GM23248 (cell line): ENCODE measurements at regions not wholly inside any gene's neighbourhood (a gene's known extent, or its start where the extent isn't known, plus 50 kb on each side); places are given as distances from the start of the nearest gene placed in this dataset.

Experiments
- DNase-seq: peaks from one replicate; pipeline ENCODE4 v3.0.0-alpha.2; 2015
- H2AFZ ChIP-seq: fragments of 200-600 bp; sonication (generic); 2 replicates; pipeline ENCODE4 v1.6.1; 2016; ENCODE audit warnings: antibody characterized with exemption
- H3F3A ChIP-seq: fragments of 200-600 bp; sonication (generic); 2 replicates; pipeline ENCODE4 v1.6.1; 2016; ENCODE audit warnings: mild to moderate bottlenecking, antibody characterized with exemption, mixed run types; ENCODE audit not compliant: insufficient read depth
- H3K27ac ChIP-seq: fragments of 200-600 bp; sonication (generic); 2 replicates; pipeline ENCODE4 v1.5.1; 2016; ENCODE audit warnings: mild to moderate bottlenecking
- H3K27me3 ChIP-seq: fragments of 200-600 bp; sonication (generic); replicated peaks from 2 replicates; pipeline ENCODE4 v1.6.1; 2016; ENCODE audit warnings: mild to moderate bottlenecking; ENCODE audit not compliant: insufficient read depth
- H3K36me3 ChIP-seq: fragments of 200-600 bp; sonication (generic); 2 replicates; pipeline ENCODE4 v1.6.1; 2016; ENCODE audit warnings: low read depth, mild to moderate bottlenecking
- H3K4me1 ChIP-seq: fragments of 200-600 bp; sonication (generic); 2 replicates; pipeline ENCODE4 v1.6.1; 2016; ENCODE audit warnings: mild to moderate bottlenecking; ENCODE audit not compliant: insufficient read depth
- H3K4me2 ChIP-seq: fragments of 200-600 bp; sonication (generic); one replicate; pipeline ENCODE4 v1.6.1; 2016; ENCODE audit warnings: mild to moderate bottlenecking; ENCODE audit not compliant: unreplicated experiment
- H3K4me3 ChIP-seq: fragments of 200-600 bp; sonication (generic); 2 replicates; pipeline ENCODE4 v1.5.1; 2016; ENCODE audit warnings: mild to moderate bottlenecking
- H3K79me2 ChIP-seq: fragments of 200-600 bp; sonication (generic); 2 replicates; pipeline ENCODE4 v1.6.1; 2016; ENCODE audit warnings: mild to moderate bottlenecking; ENCODE audit not compliant: insufficient read depth
- H3K9ac ChIP-seq: fragments of 200-600 bp; sonication (generic); 2 replicates; pipeline ENCODE4 v1.6.1; 2016; ENCODE audit warnings: mild to moderate bottlenecking
- H3K9me2 ChIP-seq: fragments of 200-600 bp; sonication (generic); 2 replicates; pipeline ENCODE4 v1.6.1; 2016; ENCODE audit warnings: mixed run types, mild to moderate bottlenecking, moderate library complexity; ENCODE audit not compliant: insufficient read depth
- H3K9me3 ChIP-seq: fragments of 200-600 bp; sonication (generic); one replicate; pipeline ENCODE4 v1.6.1; 2017; ENCODE audit warnings: low read depth
- H4K20me1 ChIP-seq: fragments of 200-600 bp; sonication (generic); 2 replicates; pipeline ENCODE4 v1.6.0; 2016; ENCODE audit not compliant: insufficient read depth
- EZH2 ChIP-seq: fragments of 200-600 bp; sonication (generic); IDR thresholded peaks from 2 replicates; pipeline ENCODE4 v1.6.1; 2018; ENCODE audit warnings: antibody characterized with exemption, mild to moderate bottlenecking; ENCODE audit not compliant: insufficient read depth, poor library complexity, severe bottlenecking
- EZH2phosphoT487 ChIP-seq: fragments of 200-600 bp; sonication (generic); IDR thresholded peaks from 2 replicates; pipeline ENCODE4 v1.6.1; 2018; ENCODE audit warnings: antibody characterized with exemption, moderate library complexity, mild to moderate bottlenecking, low read depth; ENCODE audit not compliant: insufficient read depth
- WGBS, 2 experiments: methylation state at CpG; one replicate each; pipeline ENCODE4 v1.1.6; 2015 to 2017; ENCODE audit warnings: low lambda C conversion rate in 2 of 2, low coverage in 1 of 2; ENCODE audit errors: missing lambda C conversion rate in 2 of 2; 5-methylcytosine and 5-hydroxymethylcytosine counted together
- in situ Hi-C: fragments of 300-500 bp; cut with MboI; formaldehyde crosslinking; loops from 2 replicates; pipeline ENCODE4 v1.15.0; 2020

DNA sequence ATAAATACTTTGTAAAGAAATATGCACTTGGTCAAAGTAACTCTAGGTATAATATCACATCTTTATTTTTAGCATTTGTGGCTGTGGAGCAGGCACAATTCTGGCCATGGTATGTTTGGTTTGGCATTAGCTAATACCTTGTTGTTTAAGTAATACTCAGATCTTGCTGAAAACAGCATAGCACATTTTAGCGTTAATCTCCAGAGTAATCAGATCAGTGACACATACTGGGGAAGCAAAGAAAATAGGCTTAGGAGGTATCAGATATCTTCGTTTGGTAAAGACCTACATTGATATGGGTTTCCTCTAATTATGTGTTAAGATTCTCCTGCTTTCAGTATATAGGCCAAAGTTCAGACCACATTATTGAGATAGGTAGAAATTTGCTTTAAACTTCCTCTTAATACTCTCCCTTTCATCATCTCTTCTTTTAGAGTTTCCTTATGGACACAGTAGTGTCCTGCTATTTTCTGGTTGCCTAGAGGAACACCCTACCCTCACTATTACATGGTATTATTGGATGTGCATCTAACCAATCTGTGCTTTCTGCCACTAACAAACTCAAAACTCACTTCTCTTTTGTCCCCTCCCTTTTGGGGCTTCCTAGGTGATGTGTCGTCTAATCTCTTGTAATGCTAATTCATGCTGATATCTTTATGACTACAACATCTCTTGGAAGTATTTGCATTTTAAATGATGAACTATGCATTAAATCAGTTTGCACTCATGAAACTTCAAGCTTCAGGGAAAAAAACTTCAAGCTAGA, 437.3 kb upstream of the ADAMTSL1 start:
- Histone ChIP-seq H3K36me3 (no peaks in the 10 kb centered on the region), H3F3A (no peaks in the 10 kb centered on the region), H3K4me3 (no peak overlapping the region), H3K27me3 (no peaks in the 10 kb centered on the region; the same call in 1 of the 2 replicates), H3K9ac (no peak overlapping the region), H4K20me1 (no peaks in the 10 kb centered on the region), H3K9me2 (no peaks in the 10 kb centered on the region), H3K4me1 (no peaks in the 10 kb centered on the region), H3K79me2 (no peaks in the 10 kb centered on the region), H3K27ac (no peak overlapping the region), H3K9me3 (no peaks in the 10 kb centered on the region), H3K4me2 (no peak overlapping the region), H2AFZ (no peak overlapping the region)
- 41 to 53% methylated on average over 3 of the region's 3 CpGs for WGBS, 2 experiments
- DNase-seq = no peak
- TF ChIP-seq EZH2 (no peak), EZH2phosphoT487 (no peak)
- in situ Hi-C loops = no loop called here

DNA sequence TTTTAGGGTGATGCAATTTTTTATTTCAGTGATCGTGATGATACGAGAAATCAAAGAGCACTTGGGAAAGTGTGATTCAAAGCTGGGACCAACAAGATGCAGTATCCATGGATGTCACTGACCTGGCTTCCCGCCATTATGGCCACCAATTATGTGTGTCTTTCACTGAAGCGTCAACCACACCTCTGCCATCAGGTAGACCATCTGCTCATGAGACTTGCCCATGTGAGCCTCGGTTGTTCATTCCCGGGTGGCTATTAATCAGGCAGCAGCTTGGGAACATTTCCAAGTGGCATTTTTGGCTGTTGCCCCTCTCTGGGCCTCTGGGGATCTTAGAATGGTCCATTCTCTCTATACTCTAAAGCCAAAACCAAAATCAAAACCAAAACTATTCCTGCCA, 436.0 kb upstream of the ADAMTSL1 start:
- H3K27ac ChIP-seq = no peak overlapping the region
- no peaks in the 10 kb centered on the region for H3K79me2 ChIP-seq
- H2AFZ ChIP-seq = no peak overlapping the region
- no peaks in the 10 kb centered on the region; the same call in 1 of the 2 replicates for H3K27me3 ChIP-seq
- no peak overlapping the region for H3K4me2 ChIP-seq
- H3K4me3 ChIP-seq = no peak overlapping the region
- WGBS, 2 experiments = 24 to 30% methylated on average over 6 of the region's 6 CpGs
- in situ Hi-C loops = no loop called here
- no peaks in the 10 kb centered on the region for H3K9me3 ChIP-seq
- H3K36me3 ChIP-seq = no peaks in the 10 kb centered on the region
- no peaks in the 10 kb centered on the region for H3F3A ChIP-seq
- DNase-seq = no peak
- H3K4me1 ChIP-seq = no peaks in the 10 kb centered on the region
- H3K9ac ChIP-seq = no peak overlapping the region
- H4K20me1 ChIP-seq = no peaks in the 10 kb centered on the region
- TF ChIP-seq EZH2 (no peak), EZH2phosphoT487 (no peak)
- H3K9me2 ChIP-seq = no peaks in the 10 kb centered on the region

DNA sequence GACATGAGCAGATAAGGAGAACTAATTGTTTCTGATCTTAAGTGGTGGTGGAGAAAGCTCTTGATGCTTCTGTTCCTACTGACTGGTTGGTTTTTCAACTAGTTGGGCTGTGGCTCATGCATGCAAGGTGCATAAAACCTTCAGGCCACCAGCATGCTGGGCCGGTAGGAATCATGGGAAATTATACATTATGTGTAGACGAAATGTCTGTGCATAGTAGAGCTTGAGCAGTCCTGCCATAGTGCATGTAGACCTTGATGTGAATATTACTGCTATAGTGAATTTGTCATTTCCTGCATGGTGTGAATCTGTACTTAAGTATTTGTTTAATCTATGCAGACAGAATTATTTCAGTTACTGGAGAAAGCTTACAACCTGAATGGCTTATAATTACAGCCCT, 433.6 kb upstream of the ADAMTSL1 start:
- Histone ChIP-seq H3K4me3 (no peak overlapping the region), H2AFZ (no peak overlapping the region), H3K36me3 (no peaks in the 10 kb centered on the region), H3K27me3 (no peaks in the 10 kb centered on the region; the same call in 1 of the 2 replicates), H3K9me3 (no peaks in the 10 kb centered on the region), H3K4me2 (no peak overlapping the region), H4K20me1 (no peaks in the 10 kb centered on the region), H3K79me2 (no peaks in the 10 kb centered on the region), H3K4me1 (no peaks in the 10 kb centered on the region), H3K9ac (no peak overlapping the region), H3F3A (no peaks in the 10 kb centered on the region), H3K27ac (no peak overlapping the region), H3K9me2 (no peaks in the 10 kb centered on the region)
- in situ Hi-C loops = loop anchor here (10.0 kb wide), 1 partner anchor 64 kb away; no protein-coding TSS in a partner anchor
- TF ChIP-seq EZH2 = no peak
- no peak for TF ChIP-seq EZH2phosphoT487
- 45 to 58% methylated on average over 2 of the region's 2 CpGs for WGBS, 2 experiments
- no peak for DNase-seq

DNA sequence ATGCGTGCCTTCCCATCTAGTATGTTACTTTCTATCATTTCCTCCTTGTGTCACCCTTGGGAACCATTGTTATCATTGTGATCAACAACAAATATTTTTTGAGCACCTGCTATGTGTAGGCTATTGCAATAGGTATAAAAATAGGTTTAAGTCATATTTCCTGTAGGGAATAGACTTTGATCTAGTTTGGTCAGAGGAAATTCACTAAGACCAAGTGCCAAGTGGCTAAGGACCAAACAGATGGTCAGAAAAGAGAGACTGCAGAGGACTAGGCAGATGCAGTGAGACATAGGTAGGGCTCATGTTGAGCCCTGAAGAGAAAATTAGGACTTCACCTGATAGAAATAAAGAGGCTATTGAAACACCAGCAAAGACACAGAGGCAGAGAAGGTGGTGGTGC, 430.0 kb upstream of the ADAMTSL1 start:
- Histone ChIP-seq H3K4me3 (no peak overlapping the region), H4K20me1 (no peaks in the 10 kb centered on the region), H3F3A (no peaks in the 10 kb centered on the region), H2AFZ (no peak overlapping the region), H3K9me2 (no peaks in the 10 kb centered on the region), H3K27me3 (no peaks in the 10 kb centered on the region), H3K36me3 (no peaks in the 10 kb centered on the region), H3K4me2 (no peak overlapping the region), H3K9ac (no peak overlapping the region), H3K27ac (no peak overlapping the region), H3K79me2 (no peaks in the 10 kb centered on the region), H3K9me3 (no peaks in the 10 kb centered on the region), H3K4me1 (no peaks in the 10 kb centered on the region)
- 44 to 53% methylated on average over 1 of the region's 1 CpG for WGBS, 2 experiments
- TF ChIP-seq EZH2 (no peak), EZH2phosphoT487 (no peak)
- in situ Hi-C loops = loop anchor here (10.0 kb wide), 1 partner anchor 61 kb away; no protein-coding TSS in a partner anchor
- no peak for DNase-seq
